Panc1 (cell line): ENCODE measurements at regions not wholly inside any gene's neighbourhood (a gene's known extent, or its start where the extent isn't known, plus 50 kb on each side); places are given as distances from the start of the nearest gene placed in this dataset.

ENCODE experiments used
- ATAC-seq: fragments of 200-7000 bp; cut with Tn5 transposase; 2 replicates; pipeline ENCODE4 v1.9.1; 2020; ENCODE audit warnings: mild to moderate bottlenecking, moderate library complexity
- BruUV-seq: library from RNA; stranded (reverse); fragments of 400-500 nt; replicated peaks from 2 replicates; lab custom pipeline; 2021; lab: Mats Ljungman, UMichigan
- CTCF ChIA-PET: fragments of 300-600 bp; sonication (Branson Sonifier 250); formaldehyde crosslinking; loops from one replicate; lab custom pipeline; 2022; ENCODE audit warnings: antibody characterized with exemption; lab: Charles Lee
- POLR2A ChIA-PET: fragments of 300-600 bp; sonication (Branson Sonifier 250); formaldehyde crosslinking; loops from one replicate; lab custom pipeline; 2022; ENCODE audit warnings: antibody characterized with exemption; lab: Charles Lee
- DNase-seq: peaks from one replicate; pipeline ENCODE4 v3.0.0-alpha.2; 2010; ENCODE audit warnings: low read depth, low spot score
- H3K27ac ChIP-seq: 2 replicates; pipeline ENCODE4 v1.5.1; 2011; ENCODE audit warnings: mild to moderate bottlenecking, low read length, inconsistent platforms
- H3K27me3 ChIP-seq: fragments of 200-500 bp; sonication (Bioruptor generic); 2 replicates; pipeline ENCODE4 v1.6.0; 2014; ENCODE audit warnings: low read length, inconsistent platforms; ENCODE audit not compliant: control insufficient read depth, insufficient read depth
- H3K36me3 ChIP-seq: fragments of 200-500 bp; sonication (Bioruptor generic); 2 replicates; pipeline ENCODE4 v1.5.1; 2014; ENCODE audit warnings: inconsistent platforms, mild to moderate bottlenecking, low read length, moderate library complexity; ENCODE audit not compliant: control insufficient read depth, insufficient read depth
- H3K4me1 ChIP-seq: 2 replicates; pipeline ENCODE4 v1.5.1; 2011; ENCODE audit warnings: inconsistent platforms, mild to moderate bottlenecking, low read length, moderate library complexity; ENCODE audit not compliant: control insufficient read depth, insufficient read depth
- H3K4me3 ChIP-seq, 2 experiments: 2 replicates each; pipeline ENCODE4 v1.5.1; 2011 to 2012; ENCODE audit warnings: low read depth in 2 of 2, low read length in 2 of 2, mild to moderate bottlenecking in 2 of 2, inconsistent platforms in 1 of 2, moderate library complexity in 1 of 2
- H3K9me3 ChIP-seq: fragments of 200-500 bp; sonication (Bioruptor generic); 2 replicates; pipeline ENCODE4 v1.5.1; 2014; ENCODE audit warnings: low read depth, mild to moderate bottlenecking, inconsistent platforms, low read length, moderate library complexity; ENCODE audit not compliant: control insufficient read depth, insufficient read depth
- POLR2AphosphoS5 ChIP-seq: IDR thresholded peaks from 2 replicates; pipeline ENCODE4 v1.6.1; 2012; ENCODE audit warnings: mild to moderate bottlenecking, low read depth, low read length, moderate library complexity
- SIN3A ChIP-seq: IDR thresholded peaks from 2 replicates; pipeline ENCODE4 v1.6.1; 2012; ENCODE audit warnings: low read depth, mild to moderate bottlenecking, low read length, moderate library complexity, borderline replicate concordance; ENCODE audit not compliant: insufficient read depth
- TCF7L2 ChIP-seq: IDR thresholded peaks from 2 replicates; pipeline ENCODE4 v1.6.1; 2011; ENCODE audit warnings: mild to moderate bottlenecking, low read depth, low read length, inconsistent platforms
- in situ Hi-C: cut with HindIII; loops from 2 replicates; pipeline ENCODE4 v1.10.0; 2016; ENCODE audit warnings: low sequenced_read_pairs, low pct_unique_long_range_greater_than_20kb
- intact Hi-C: fragments of 100-400 bp; cut with micrococcal nuclease; formaldehyde crosslinking; loops from one replicate; pipeline ENCODE4 v1.10.0; 2022; ENCODE audit not compliant: unreplicated experiment
- TF ChIP-seq, protein P1 (sequence below), 2 experiments: IDR thresholded peaks; 2 replicates each; pipeline ENCODE4 v1.6.1; 2011 to 2012; ENCODE audit warnings: low read depth in 2 of 2, control low read depth in 1 of 2, low read length in 1 of 2, mild to moderate bottlenecking in 1 of 2, moderate library complexity in 1 of 2; ENCODE audit not compliant: insufficient read depth in 1 of 2
- TF ChIP-seq, protein P2 (sequence below): fragments of 450-650 bp; IDR thresholded peaks from 2 replicates; pipeline ENCODE4 v1.5.1; 2017; ENCODE audit warnings: mild to moderate bottlenecking

DNA sequence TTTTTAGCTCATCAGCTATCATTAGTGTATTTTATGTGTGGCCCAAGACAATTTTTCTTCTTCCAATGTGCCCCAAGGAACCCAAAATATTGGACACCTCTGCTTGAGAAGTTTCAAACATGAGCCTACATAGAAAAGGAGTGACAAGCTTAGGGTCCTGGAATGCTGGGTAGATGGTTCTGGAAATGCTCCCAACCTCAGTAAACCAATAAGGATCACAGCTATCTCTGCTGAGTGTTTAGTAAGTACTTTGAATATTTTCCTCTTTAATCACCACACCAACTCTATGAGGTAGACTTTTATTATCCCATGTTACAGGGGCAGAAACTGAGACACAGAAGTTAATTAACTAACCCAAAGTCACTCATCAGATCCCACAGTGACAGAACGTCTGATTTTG is 164.9 kb upstream of the KLF3 start:
- CTCF ChIA-PET, result no interaction called here
- DNase-seq (no peak), ATAC-seq (no peak)
- intact Hi-C loops, result no loop called here
- POLR2A ChIA-PET, result interaction anchor here (0.6 kb wide), 1 partner anchor 277 kb away, joined by 15 read pairs; no protein-coding TSS in a partner anchor
- TF ChIP-seq, protein P1, sequence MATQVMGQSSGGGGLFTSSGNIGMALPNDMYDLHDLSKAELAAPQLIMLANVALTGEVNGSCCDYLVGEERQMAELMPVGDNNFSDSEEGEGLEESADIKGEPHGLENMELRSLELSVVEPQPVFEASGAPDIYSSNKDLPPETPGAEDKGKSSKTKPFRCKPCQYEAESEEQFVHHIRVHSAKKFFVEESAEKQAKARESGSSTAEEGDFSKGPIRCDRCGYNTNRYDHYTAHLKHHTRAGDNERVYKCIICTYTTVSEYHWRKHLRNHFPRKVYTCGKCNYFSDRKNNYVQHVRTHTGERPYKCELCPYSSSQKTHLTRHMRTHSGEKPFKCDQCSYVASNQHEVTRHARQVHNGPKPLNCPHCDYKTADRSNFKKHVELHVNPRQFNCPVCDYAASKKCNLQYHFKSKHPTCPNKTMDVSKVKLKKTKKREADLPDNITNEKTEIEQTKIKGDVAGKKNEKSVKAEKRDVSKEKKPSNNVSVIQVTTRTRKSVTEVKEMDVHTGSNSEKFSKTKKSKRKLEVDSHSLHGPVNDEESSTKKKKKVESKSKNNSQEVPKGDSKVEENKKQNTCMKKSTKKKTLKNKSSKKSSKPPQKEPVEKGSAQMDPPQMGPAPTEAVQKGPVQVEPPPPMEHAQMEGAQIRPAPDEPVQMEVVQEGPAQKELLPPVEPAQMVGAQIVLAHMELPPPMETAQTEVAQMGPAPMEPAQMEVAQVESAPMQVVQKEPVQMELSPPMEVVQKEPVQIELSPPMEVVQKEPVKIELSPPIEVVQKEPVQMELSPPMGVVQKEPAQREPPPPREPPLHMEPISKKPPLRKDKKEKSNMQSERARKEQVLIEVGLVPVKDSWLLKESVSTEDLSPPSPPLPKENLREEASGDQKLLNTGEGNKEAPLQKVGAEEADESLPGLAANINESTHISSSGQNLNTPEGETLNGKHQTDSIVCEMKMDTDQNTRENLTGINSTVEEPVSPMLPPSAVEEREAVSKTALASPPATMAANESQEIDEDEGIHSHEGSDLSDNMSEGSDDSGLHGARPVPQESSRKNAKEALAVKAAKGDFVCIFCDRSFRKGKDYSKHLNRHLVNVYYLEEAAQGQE (IDR thresholded peaks at IDR 0.05; ENCODE audit: insufficient read depth in 1 of 2, low read depth in 2 of 2, low read length in 1 of 2), result no peak
- TF ChIP-seq TCF7L2 (no peak), SIN3A (no peak), POLR2AphosphoS5 (no peak)
- Histone ChIP-seq H3K4me1 (no peaks in the 10 kb centered on the region), H3K27me3 (no peaks in the 10 kb centered on the region), H3K27ac (no peak overlapping the region), H3K36me3 (no peaks in the 10 kb centered on the region), H3K4me3 (no peak overlapping the region), H3K9me3 (no peaks in the 10 kb centered on the region)
- in situ Hi-C loops, result no loop called here
- no TSS peak for BruUV-seq

GRCh38 chr4:38500433-38500832 is 163.6 kb upstream of the KLF3 start:
- Histone ChIP-seq H3K36me3 (no peaks in the 10 kb centered on the region), H3K27ac (no peak overlapping the region), H3K9me3 (no peaks in the 10 kb centered on the region), H3K27me3 (no peaks in the 10 kb centered on the region), H3K4me1 (no peaks in the 10 kb centered on the region), H3K4me3 (no peak overlapping the region)
- ChIA-PET CTCF (interaction anchor here (0.6 kb wide), 1 partner anchor 438 kb away, joined by 4 read pairs; no protein-coding TSS in a partner anchor), POLR2A (no interaction called here)
- in situ Hi-C loops, result no loop called here
- DNase-seq, result no peak
- ATAC-seq, result no peak
- no TSS peak for BruUV-seq
- intact Hi-C loops, result no loop called here
- TF ChIP-seq TCF7L2 (no peak), SIN3A (no peak), POLR2AphosphoS5 (no peak)
- TF ChIP-seq, protein P1 (IDR thresholded peaks at IDR 0.05; ENCODE audit: insufficient read depth in 1 of 2, low read depth in 2 of 2, low read length in 1 of 2), result no peak
- TF ChIP-seq, protein P2, sequence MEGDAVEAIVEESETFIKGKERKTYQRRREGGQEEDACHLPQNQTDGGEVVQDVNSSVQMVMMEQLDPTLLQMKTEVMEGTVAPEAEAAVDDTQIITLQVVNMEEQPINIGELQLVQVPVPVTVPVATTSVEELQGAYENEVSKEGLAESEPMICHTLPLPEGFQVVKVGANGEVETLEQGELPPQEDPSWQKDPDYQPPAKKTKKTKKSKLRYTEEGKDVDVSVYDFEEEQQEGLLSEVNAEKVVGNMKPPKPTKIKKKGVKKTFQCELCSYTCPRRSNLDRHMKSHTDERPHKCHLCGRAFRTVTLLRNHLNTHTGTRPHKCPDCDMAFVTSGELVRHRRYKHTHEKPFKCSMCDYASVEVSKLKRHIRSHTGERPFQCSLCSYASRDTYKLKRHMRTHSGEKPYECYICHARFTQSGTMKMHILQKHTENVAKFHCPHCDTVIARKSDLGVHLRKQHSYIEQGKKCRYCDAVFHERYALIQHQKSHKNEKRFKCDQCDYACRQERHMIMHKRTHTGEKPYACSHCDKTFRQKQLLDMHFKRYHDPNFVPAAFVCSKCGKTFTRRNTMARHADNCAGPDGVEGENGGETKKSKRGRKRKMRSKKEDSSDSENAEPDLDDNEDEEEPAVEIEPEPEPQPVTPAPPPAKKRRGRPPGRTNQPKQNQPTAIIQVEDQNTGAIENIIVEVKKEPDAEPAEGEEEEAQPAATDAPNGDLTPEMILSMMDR, result no peak
